ENCODE measurements at regions not wholly inside any gene's neighbourhood (a gene's known extent, or its start where the extent isn't known, plus 50 kb on each side); places are given as distances from the start of the nearest gene placed in this dataset.
A peak's percentile ranks its signal among the peaks of the same experiment; 100 is the strongest.

DNA sequence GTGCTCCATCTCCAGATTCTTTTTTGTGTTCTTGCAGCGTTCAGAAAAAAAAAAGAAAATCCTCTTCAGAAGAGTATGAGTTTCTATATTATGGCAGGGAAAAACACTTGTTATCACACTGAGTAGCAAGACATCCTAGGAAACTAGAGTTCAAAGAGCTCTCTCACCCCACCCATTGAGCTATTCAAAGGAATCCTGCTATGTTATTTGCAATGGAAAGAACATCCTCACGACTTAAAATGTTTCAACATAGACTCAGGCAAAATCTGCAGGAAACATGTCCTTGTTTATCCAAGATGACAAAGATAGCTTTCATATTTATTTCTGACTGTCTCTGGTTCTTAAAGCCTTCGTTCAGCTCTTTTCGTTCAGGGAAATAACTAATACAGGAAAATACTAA lies 331.6 kb upstream of the ANO5 start:
- no peak for DNase-seq (ENCODE audit: low spot score in 2 of 2)
- Histone ChIP-seq H3K9me3 (no peaks in the 10 kb centered on the region), H3K36me3 (no peaks in the 10 kb centered on the region), H3K27ac (no peak overlapping the region), H3K27me3 (no peaks in the 10 kb centered on the region), H3K4me1 (no peaks in the 10 kb centered on the region), H3K4me3 (no peak overlapping the region)
- 12 to 15% methylated on average over 4 of the region's 4 CpGs for WGBS, 2 donors
- TF ChIP-seq EP300 (IDR thresholded peaks at IDR 0.05) = no peak
- no peak for TF ChIP-seq POLR2A (IDR thresholded peaks at IDR 0.05)
- TF ChIP-seq, protein P1, sequence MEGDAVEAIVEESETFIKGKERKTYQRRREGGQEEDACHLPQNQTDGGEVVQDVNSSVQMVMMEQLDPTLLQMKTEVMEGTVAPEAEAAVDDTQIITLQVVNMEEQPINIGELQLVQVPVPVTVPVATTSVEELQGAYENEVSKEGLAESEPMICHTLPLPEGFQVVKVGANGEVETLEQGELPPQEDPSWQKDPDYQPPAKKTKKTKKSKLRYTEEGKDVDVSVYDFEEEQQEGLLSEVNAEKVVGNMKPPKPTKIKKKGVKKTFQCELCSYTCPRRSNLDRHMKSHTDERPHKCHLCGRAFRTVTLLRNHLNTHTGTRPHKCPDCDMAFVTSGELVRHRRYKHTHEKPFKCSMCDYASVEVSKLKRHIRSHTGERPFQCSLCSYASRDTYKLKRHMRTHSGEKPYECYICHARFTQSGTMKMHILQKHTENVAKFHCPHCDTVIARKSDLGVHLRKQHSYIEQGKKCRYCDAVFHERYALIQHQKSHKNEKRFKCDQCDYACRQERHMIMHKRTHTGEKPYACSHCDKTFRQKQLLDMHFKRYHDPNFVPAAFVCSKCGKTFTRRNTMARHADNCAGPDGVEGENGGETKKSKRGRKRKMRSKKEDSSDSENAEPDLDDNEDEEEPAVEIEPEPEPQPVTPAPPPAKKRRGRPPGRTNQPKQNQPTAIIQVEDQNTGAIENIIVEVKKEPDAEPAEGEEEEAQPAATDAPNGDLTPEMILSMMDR (IDR thresholded peaks at IDR 0.05) = no peak

DNA sequence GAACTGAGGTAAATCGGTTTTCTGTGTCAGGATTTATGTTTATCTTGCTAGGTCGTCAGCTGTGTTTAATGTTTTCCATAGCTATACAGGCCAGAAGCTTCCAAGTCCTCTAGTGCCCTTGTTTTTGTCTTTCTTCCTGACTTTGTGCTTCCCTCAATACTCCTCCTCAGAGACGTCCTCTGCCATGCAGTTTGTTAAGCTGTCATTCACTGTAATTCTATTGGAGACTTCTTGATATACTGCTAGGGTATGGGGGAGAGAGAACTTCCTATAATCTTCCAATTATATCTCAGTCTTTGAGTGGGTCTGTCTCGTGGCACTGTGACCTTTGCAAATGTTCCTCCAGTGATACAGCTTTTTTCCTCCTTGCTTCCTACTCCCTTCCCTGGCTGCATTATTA lies 327.3 kb upstream of the ANO5 start:
- TF ChIP-seq, protein P1 (IDR thresholded peaks at IDR 0.05) = no peak
- TF ChIP-seq EP300 (IDR thresholded peaks at IDR 0.05) (no peak), POLR2A (IDR thresholded peaks at IDR 0.05) (no peak)
- Histone ChIP-seq H3K4me3 (no peak overlapping the region), H3K27me3 (no peaks in the 10 kb centered on the region), H3K36me3 (no peaks in the 10 kb centered on the region), H3K9me3 (no peaks in the 10 kb centered on the region), H3K27ac (no peak overlapping the region), H3K4me1 (no peaks in the 10 kb centered on the region)
- WGBS, 2 donors = 30 to 36% methylated on average over 4 of the region's 4 CpGs
- no peak for DNase-seq (ENCODE audit: low spot score in 2 of 2)

DNA sequence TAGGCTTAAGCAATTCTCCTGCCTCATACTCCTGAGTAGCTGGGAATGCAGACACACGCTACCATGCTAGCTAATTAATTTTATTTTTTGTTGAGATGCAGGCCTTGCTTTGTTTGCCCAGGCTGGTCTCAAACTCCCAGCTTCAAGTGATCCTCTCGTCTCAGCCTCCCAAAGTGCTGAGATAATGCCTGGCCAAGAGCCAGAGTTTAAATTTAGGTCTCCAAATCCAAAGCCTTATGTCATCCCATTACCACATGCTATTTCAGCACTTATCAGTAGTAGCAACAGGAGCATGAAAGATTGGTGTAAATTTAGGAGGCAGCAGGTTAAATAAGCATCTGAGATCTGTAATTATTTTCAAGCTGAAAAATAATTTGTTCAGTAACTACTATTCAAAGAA lies 326.1 kb upstream of the ANO5 start:
- TF ChIP-seq POLR2A (IDR thresholded peaks at IDR 0.05) (no peak), EP300 (IDR thresholded peaks at IDR 0.05) (no peak)
- TF ChIP-seq, protein P1 (IDR thresholded peaks at IDR 0.05) = no peak
- H3K4me3 ChIP-seq = no peak overlapping the region
- no peaks in the 10 kb centered on the region for H3K27me3 ChIP-seq
- no peaks in the 10 kb centered on the region for H3K9me3 ChIP-seq
- no peak for DNase-seq (ENCODE audit: low spot score in 2 of 2)
- H3K36me3 ChIP-seq = no peaks in the 10 kb centered on the region
- no peaks in the 10 kb centered on the region for H3K4me1 ChIP-seq
- no peak overlapping the region for H3K27ac ChIP-seq
- WGBS, 2 donors = 30 to 55% methylated on average over 2 of the region's 2 CpGs

GRCh38 chr11:21877151-21877550 lies 315.7 kb upstream of the ANO5 start:
- no peak overlapping the region for H3K27ac ChIP-seq
- no peaks in the 10 kb centered on the region for H3K27me3 ChIP-seq
- peaks cover 0 to 3% (median 0%) of the 10 kb centered on the region in 4 donors for H3K9me3 ChIP-seq
- no peak for TF ChIP-seq POLR2A (IDR thresholded peaks at IDR 0.05)
- TF ChIP-seq EP300 (IDR thresholded peaks at IDR 0.05) = no peak
- H3K4me1 ChIP-seq = no peaks in the 10 kb centered on the region
- H3K36me3 ChIP-seq = no peaks in the 10 kb centered on the region
- DNase-seq (ENCODE audit: low spot score in 2 of 2) = no peak
- no peak overlapping the region for H3K4me3 ChIP-seq

DNA sequence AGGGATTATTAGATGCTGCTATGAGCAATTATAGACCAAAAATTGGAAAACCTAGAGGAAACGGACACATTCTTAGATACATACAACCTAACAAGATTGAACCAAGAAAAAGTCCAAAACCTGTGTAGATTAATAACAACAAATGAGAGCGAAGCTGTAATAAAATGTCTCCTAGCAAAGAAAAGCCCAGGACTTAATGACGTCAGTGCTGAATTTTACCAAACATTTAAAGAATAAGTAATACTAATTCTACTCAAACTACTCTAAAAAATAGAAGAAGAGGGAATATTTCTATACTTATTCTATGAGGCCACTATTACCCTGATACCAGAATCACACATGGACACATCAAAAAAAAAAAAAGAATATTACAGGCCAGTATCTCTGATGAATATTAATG lies 309.5 kb upstream of the ANO5 start:
- peaks cover 0 to 1% (median 0%) of the 10 kb centered on the region in 4 donors for H3K4me1 ChIP-seq
- DNase-seq (ENCODE audit: low spot score in 2 of 2) = no peak
- no peak overlapping the region for H3K4me3 ChIP-seq
- no peak overlapping the region for H3K27ac ChIP-seq
- peaks cover 0 to 3% (median 0%) of the 10 kb centered on the region in 4 donors for H3K9me3 ChIP-seq
- H3K36me3 ChIP-seq = no peaks in the 10 kb centered on the region
- H3K27me3 ChIP-seq = no peaks in the 10 kb centered on the region
- WGBS, 2 donors = 78 to 91% methylated on average over 3 of the region's 3 CpGs
- TF ChIP-seq, protein P1 (IDR thresholded peaks at IDR 0.05) = no peak

DNA sequence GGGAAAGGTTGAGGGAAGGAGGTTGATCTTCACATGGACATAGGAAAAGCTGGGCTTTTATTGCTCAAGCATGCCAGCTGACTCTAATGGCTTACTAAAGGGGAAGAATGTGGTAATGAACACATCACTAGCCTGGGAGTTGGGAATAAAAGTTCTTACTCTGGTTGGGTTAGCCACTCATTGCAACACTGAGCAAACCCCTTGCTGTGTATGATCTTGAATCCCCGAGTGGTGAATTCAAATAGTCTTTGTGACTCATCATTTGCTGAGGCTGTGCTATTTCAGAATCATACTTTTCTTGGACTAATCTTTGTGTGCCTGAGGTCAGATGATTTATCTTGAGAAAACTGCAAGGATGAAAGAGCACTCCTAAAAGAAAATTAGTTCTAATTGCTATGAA lies 304.1 kb upstream of the ANO5 start:
- no peak overlapping the region for H3K4me3 ChIP-seq
- WGBS, 2 donors = 10 to 13% methylated on average over 1 of the region's 1 CpG
- H3K9me3 ChIP-seq = no peaks in the 10 kb centered on the region
- H3K27me3 ChIP-seq = no peaks in the 10 kb centered on the region
- DNase-seq (ENCODE audit: low spot score in 2 of 2) = peak in 1 of 2 donors; percentile 49
- peak overlapping the region in 1 of 4 donors; percentile 30 for H3K27ac ChIP-seq
- peaks cover 0 to 12% (median 0%) of the 10 kb centered on the region in 4 donors for H3K4me1 ChIP-seq
- H3K36me3 ChIP-seq = no peaks in the 10 kb centered on the region
- peak in 1 of 2 donors; percentile 46 for TF ChIP-seq EP300 (IDR thresholded peaks at IDR 0.05)
- TF ChIP-seq, protein P1 (IDR thresholded peaks at IDR 0.05) = no peak

Measured in tibial nerve (tissue), 4 donors.